GM21576 (cell line): ENCODE measurements at regions not wholly inside any gene's neighbourhood (a gene's known extent, or its start where the extent isn't known, plus 50 kb on each side); places are given as distances from the start of the nearest gene placed in this dataset.
"Not testable (repeated sequence)": the region's sequence is repeated elsewhere in the genome, so short reads cannot be mapped to it uniquely, and the experiment has no call there.

ENCODE experiments used
- ATAC-seq: cut with Tn5 transposase; IDR thresholded peaks from one replicate; pipeline ENCODE4 v1.9.1; 2021; ENCODE audit warnings: mild to moderate bottlenecking, moderate library complexity; ENCODE audit not compliant: unreplicated experiment

- ATAC-seq, result no peak
These were observed 128.2 kb upstream of the LARP1 start for GRCh38 chr5:154626876-154627557.

- no peak for ATAC-seq
These were observed 130.1 kb upstream of the LARP1 start for GRCh38 chr5:154625031-154625430.

- ATAC-seq, result no peak
These were observed 130.8 kb upstream of the LARP1 start for GRCh38 chr5:154624341-154624740.

- ATAC-seq, result no peak
These were observed 134.8 kb upstream of the LARP1 start for GRCh38 chr5:154620411-154620810.

- ATAC-seq, result no peak
These were observed 136.5 kb upstream of the LARP1 start for GRCh38 chr5:154618696-154619095.

- no peak for ATAC-seq
These were observed 136.6 kb upstream of the HAND1 start for GRCh38 chr5:154614595-154614994.

GRCh38 chr5:154614125-154614524 is 136.1 kb upstream of the HAND1 start:
- ATAC-seq, result no peak

GRCh38 chr5:154612666-154613065 is 134.6 kb upstream of the HAND1 start:
- no peak for ATAC-seq

GRCh38 chr5:154611341-154611767 is 133.3 kb upstream of the HAND1 start:
- no peak for ATAC-seq

GRCh38 chr5:154610321-154611154 is 132.5 kb upstream of the HAND1 start:
- ATAC-seq, result peak; percentile 91

- ATAC-seq, result no peak
These were observed 131.2 kb upstream of the HAND1 start for GRCh38 chr5:154609251-154609650.

GRCh38 chr5:154608531-154609011 is 130.5 kb upstream of the HAND1 start:
- ATAC-seq, result no peak

- ATAC-seq, result no peak
These were observed 129.7 kb upstream of the HAND1 start for GRCh38 chr5:154607746-154608145.

- no peak for ATAC-seq
These were observed 128.2 kb upstream of the HAND1 start for GRCh38 chr5:154606246-154606645.

GRCh38 chr5:154603953-154604679 is 126.1 kb upstream of the HAND1 start:
- no peak for ATAC-seq

GRCh38 chr5:154603485-154603884 is 125.5 kb upstream of the HAND1 start:
- ATAC-seq, result no peak

- ATAC-seq, result no peak
These were observed 125.0 kb upstream of the HAND1 start for GRCh38 chr5:154603011-154603410.

- no peak for ATAC-seq
These were observed 123.0 kb upstream of the HAND1 start for GRCh38 chr5:154601014-154601413.

GRCh38 chr5:154598021-154598420 is 120.0 kb upstream of the HAND1 start:
- ATAC-seq, result no peak

- not testable (repeated sequence) for ATAC-seq
These were observed 118.8 kb upstream of the HAND1 start for GRCh38 chr5:154596844-154597243.

GRCh38 chr5:154595662-154596061 is 117.6 kb upstream of the HAND1 start:
- ATAC-seq, result no peak
